GM12874 (cell line): ENCODE measurements at regions not wholly inside any gene's neighbourhood (a gene's known extent, or its start where the extent isn't known, plus 50 kb on each side); places are given as distances from the start of the nearest gene placed in this dataset.

Source experiments
- CTCF ChIP-seq: IDR thresholded peaks from 2 replicates; pipeline ENCODE4 v1.5.1; 2011; ENCODE audit warnings: low read depth, mild to moderate bottlenecking, control low read depth, low read length, moderate library complexity; ENCODE audit not compliant: insufficient read depth

GRCh38 chr9:106310782-106311181 lies 552.2 kb upstream of the ZNF462 start:
- TF ChIP-seq CTCF: no peak

- TF ChIP-seq CTCF: no peak
These were observed 550.1 kb upstream of the ZNF462 start for GRCh38 chr9:106312906-106313305.

GRCh38 chr9:106314476-106314875 lies 548.5 kb upstream of the ZNF462 start:
- no peak for TF ChIP-seq CTCF

GRCh38 chr9:106321394-106322180 lies 541.4 kb upstream of the ZNF462 start:
- TF ChIP-seq CTCF: no peak

- no peak for TF ChIP-seq CTCF
These were observed 540.2 kb upstream of the ZNF462 start for GRCh38 chr9:106322706-106323245.

- no peak for TF ChIP-seq CTCF
These were observed 538.8 kb upstream of the ZNF462 start for GRCh38 chr9:106324053-106324585.

- no peak for TF ChIP-seq CTCF
These were observed 538.2 kb upstream of the ZNF462 start for GRCh38 chr9:106324591-106325280.
